ENCODE measurements at regions not wholly inside any gene's neighbourhood (a gene's known extent, or its start where the extent isn't known, plus 50 kb on each side); places are given as distances from the start of the nearest gene placed in this dataset.

GRCh38 chr11:86182976-86183584 lies 61.5 kb upstream of the EED start:
- CTCF ChIA-PET, result no interaction called here
- TF ChIP-seq, protein P1, sequence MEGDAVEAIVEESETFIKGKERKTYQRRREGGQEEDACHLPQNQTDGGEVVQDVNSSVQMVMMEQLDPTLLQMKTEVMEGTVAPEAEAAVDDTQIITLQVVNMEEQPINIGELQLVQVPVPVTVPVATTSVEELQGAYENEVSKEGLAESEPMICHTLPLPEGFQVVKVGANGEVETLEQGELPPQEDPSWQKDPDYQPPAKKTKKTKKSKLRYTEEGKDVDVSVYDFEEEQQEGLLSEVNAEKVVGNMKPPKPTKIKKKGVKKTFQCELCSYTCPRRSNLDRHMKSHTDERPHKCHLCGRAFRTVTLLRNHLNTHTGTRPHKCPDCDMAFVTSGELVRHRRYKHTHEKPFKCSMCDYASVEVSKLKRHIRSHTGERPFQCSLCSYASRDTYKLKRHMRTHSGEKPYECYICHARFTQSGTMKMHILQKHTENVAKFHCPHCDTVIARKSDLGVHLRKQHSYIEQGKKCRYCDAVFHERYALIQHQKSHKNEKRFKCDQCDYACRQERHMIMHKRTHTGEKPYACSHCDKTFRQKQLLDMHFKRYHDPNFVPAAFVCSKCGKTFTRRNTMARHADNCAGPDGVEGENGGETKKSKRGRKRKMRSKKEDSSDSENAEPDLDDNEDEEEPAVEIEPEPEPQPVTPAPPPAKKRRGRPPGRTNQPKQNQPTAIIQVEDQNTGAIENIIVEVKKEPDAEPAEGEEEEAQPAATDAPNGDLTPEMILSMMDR (IDR thresholded peaks at IDR 0.05), result no peak
- no peak for TF ChIP-seq TCF7L2 (IDR thresholded peaks at IDR 0.05; ENCODE audit: low read depth, low read length)
- no peak for TF ChIP-seq REST (IDR thresholded peaks at IDR 0.05; ENCODE audit: insufficient read depth in 1 of 2, low read depth in 2 of 2, low read length in 1 of 2)
- TF ChIP-seq SIN3A (IDR thresholded peaks at IDR 0.05; ENCODE audit: borderline replicate concordance, insufficient read depth, low read depth, low read length), result no peak
- no peak for TF ChIP-seq POLR2AphosphoS5 (IDR thresholded peaks at IDR 0.05; ENCODE audit: low read depth, low read length)
- DNase-seq (ENCODE audit: low read depth, low spot score) (no peak), ATAC-seq (no peak)
- peaks cover 3% of the 10 kb centered on the region; the same call in 1 of the 2 replicates for H3K4me1 ChIP-seq (ENCODE audit: control insufficient read depth, insufficient read depth, low read length)
- H3K36me3 ChIP-seq (ENCODE audit: control insufficient read depth, insufficient read depth, low read length), result no peaks in the 10 kb centered on the region
- no TSS peak for BruUV-seq (replicated peaks)
- no peak overlapping the region for H3K27ac ChIP-seq (ENCODE audit: low read length)
- H3K9me3 ChIP-seq (ENCODE audit: control insufficient read depth, insufficient read depth, low read depth, low read length), result no peaks in the 10 kb centered on the region
- POLR2A ChIA-PET, result no interaction called here
- intact Hi-C loops (cut with micrococcal nuclease; ENCODE audit: unreplicated experiment), result no loop called here
- in situ Hi-C loops (cut with HindIII; ENCODE audit: low pct_unique_long_range_greater_than_20kb, low sequenced_read_pairs), result no loop called here
- no peaks in the 10 kb centered on the region; the same call in 1 of the 2 replicates for H3K27me3 ChIP-seq (ENCODE audit: control insufficient read depth, insufficient read depth, low read length)
- no peak overlapping the region for H3K4me3 ChIP-seq (ENCODE audit: low read depth in 2 of 2, low read length in 2 of 2)

DNA sequence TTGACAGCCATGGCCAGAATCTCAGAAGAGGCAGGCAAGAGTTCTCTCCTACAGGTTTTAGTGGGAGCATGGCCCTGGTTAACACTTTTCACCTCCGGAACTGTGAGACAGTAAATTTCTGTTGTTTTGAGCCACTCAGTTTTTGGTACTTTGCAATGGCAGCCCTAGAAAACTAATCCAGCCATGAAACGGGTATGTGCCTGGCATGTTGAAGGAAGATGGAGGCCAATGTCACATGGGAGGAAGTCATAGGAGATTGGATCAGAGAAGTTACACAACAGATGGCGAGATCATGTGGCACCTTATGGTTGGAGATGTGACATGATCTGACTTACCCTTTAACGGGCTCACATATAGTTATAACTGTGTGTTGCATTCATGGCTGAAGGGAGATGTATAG lies 63.2 kb upstream of the EED start:
- no peaks in the 10 kb centered on the region for H3K27me3 ChIP-seq (ENCODE audit: control insufficient read depth, insufficient read depth, low read length)
- no peak overlapping the region for H3K4me3 ChIP-seq (ENCODE audit: low read depth in 2 of 2, low read length in 2 of 2)
- intact Hi-C loops (cut with micrococcal nuclease; ENCODE audit: unreplicated experiment), result no loop called here
- TF ChIP-seq REST (IDR thresholded peaks at IDR 0.05; ENCODE audit: insufficient read depth in 1 of 2, low read depth in 2 of 2, low read length in 1 of 2), result no peak
- TF ChIP-seq SIN3A (IDR thresholded peaks at IDR 0.05; ENCODE audit: borderline replicate concordance, insufficient read depth, low read depth, low read length), result no peak
- no peak for TF ChIP-seq TCF7L2 (IDR thresholded peaks at IDR 0.05; ENCODE audit: low read depth, low read length)
- TF ChIP-seq, protein P1 (IDR thresholded peaks at IDR 0.05), result no peak
- TF ChIP-seq POLR2AphosphoS5 (IDR thresholded peaks at IDR 0.05; ENCODE audit: low read depth, low read length), result no peak
- no peak for ATAC-seq
- in situ Hi-C loops (cut with HindIII; ENCODE audit: low pct_unique_long_range_greater_than_20kb, low sequenced_read_pairs), result no loop called here
- H3K36me3 ChIP-seq (ENCODE audit: control insufficient read depth, insufficient read depth, low read length), result no peaks in the 10 kb centered on the region
- BruUV-seq (replicated peaks), result no TSS peak
- no peak for DNase-seq (ENCODE audit: low read depth, low spot score)
- CTCF ChIA-PET, result no interaction called here
- H3K9me3 ChIP-seq (ENCODE audit: control insufficient read depth, insufficient read depth, low read depth, low read length), result no peaks in the 10 kb centered on the region
- no peak overlapping the region for H3K27ac ChIP-seq (ENCODE audit: low read length)
- peaks cover 3% of the 10 kb centered on the region; the same call in 1 of the 2 replicates for H3K4me1 ChIP-seq (ENCODE audit: control insufficient read depth, insufficient read depth, low read length)
- POLR2A ChIA-PET, result no interaction called here

All from Panc1 (cell line).